ENCODE measurements at regions not wholly inside any gene's neighbourhood (a gene's known extent, or its start where the extent isn't known, plus 50 kb on each side); places are given as distances from the start of the nearest gene placed in this dataset.

GRCh38 chr1:244196571-244197285 is 145.6 kb downstream of the ZBTB18 start:
- DNase-seq (ENCODE audit: low read depth): no peak

- DNase-seq (ENCODE audit: low read depth): no peak
Observed at GRCh38 chr1:244197851-244198375, 146.8 kb downstream of the ZBTB18 start.

GRCh38 chr1:244199902-244200301 is 148.8 kb downstream of the ZBTB18 start:
- no peak for DNase-seq (ENCODE audit: low read depth)

- no peak for DNase-seq (ENCODE audit: low read depth)
Observed at GRCh38 chr1:244200596-244200995, 149.5 kb downstream of the ZBTB18 start.

- DNase-seq (ENCODE audit: low read depth): no peak
Observed at GRCh38 chr1:244201750-244202149, 150.7 kb downstream of the ZBTB18 start.

- DNase-seq (ENCODE audit: low read depth): no peak
Observed at GRCh38 chr1:244204004-244204403, 152.9 kb downstream of the ZBTB18 start.

- no peak for DNase-seq (ENCODE audit: low read depth)
Observed at GRCh38 chr1:244205171-244205570, 154.1 kb downstream of the ZBTB18 start.

GRCh38 chr1:244205906-244206305 is 154.8 kb downstream of the ZBTB18 start:
- no peak for DNase-seq (ENCODE audit: low read depth)

GRCh38 chr1:244207042-244207934 is 156.2 kb downstream of the ZBTB18 start:
- DNase-seq (ENCODE audit: low read depth): no peak

- no peak for DNase-seq (ENCODE audit: low read depth)
Observed at GRCh38 chr1:244207935-244208244, 156.8 kb downstream of the ZBTB18 start.

- DNase-seq (ENCODE audit: low read depth): no peak
Observed at GRCh38 chr1:244209955-244210354, 158.9 kb downstream of the ZBTB18 start.

- DNase-seq (ENCODE audit: low read depth): no peak
Observed at GRCh38 chr1:244210884-244211558, 159.9 kb downstream of the ZBTB18 start.

GRCh38 chr1:244211559-244211944 is 160.5 kb downstream of the ZBTB18 start:
- DNase-seq (ENCODE audit: low read depth): no peak

GRCh38 chr1:244212219-244212618 is 161.1 kb downstream of the ZBTB18 start:
- no peak for DNase-seq (ENCODE audit: low read depth)

GRCh38 chr1:244212797-244213475 is 161.9 kb downstream of the ZBTB18 start:
- no peak for DNase-seq (ENCODE audit: low read depth)

GRCh38 chr1:244214009-244214967 is 163.2 kb downstream of the ZBTB18 start:
- no peak for DNase-seq (ENCODE audit: low read depth)

- no peak for DNase-seq (ENCODE audit: low read depth)
Observed at GRCh38 chr1:244216836-244217235, 165.8 kb downstream of the ZBTB18 start.

GRCh38 chr1:244217711-244218110 is 166.6 kb downstream of the ZBTB18 start:
- no peak for DNase-seq (ENCODE audit: low read depth)

- DNase-seq (ENCODE audit: low read depth): no peak
Observed at GRCh38 chr1:244218220-244218619, 167.1 kb downstream of the ZBTB18 start.

- no peak for DNase-seq (ENCODE audit: low read depth)
Observed at GRCh38 chr1:244219149-244219548, 168.1 kb downstream of the ZBTB18 start.

- DNase-seq (ENCODE audit: low read depth): no peak
Observed at GRCh38 chr1:244219802-244220201, 168.7 kb downstream of the ZBTB18 start.

All from T follicular helper cell (primary cell).